Smooth muscle cell (in vitro differentiated cells): ENCODE measurements at regions not wholly inside any gene's neighbourhood (a gene's known extent, or its start where the extent isn't known, plus 50 kb on each side); places are given as distances from the start of the nearest gene placed in this dataset.

Experiments
- DNase-seq: peaks from one replicate; lab custom pipeline; 2025; ENCODE audit not compliant: unreplicated experiment; lab: John Stamatoyannopoulos, UW
- H2AFZ ChIP-seq: fragments of 200-600 bp; sonication (generic); 2 replicates; pipeline ENCODE4 v1.6.0; 2016; ENCODE audit warnings: antibody characterized with exemption, low read depth, mild to moderate bottlenecking
- H3F3A ChIP-seq: fragments of 200-600 bp; sonication (generic); 2 replicates; pipeline ENCODE4 v1.6.0; 2017; ENCODE audit warnings: antibody characterized with exemption, low read depth
- H3K27ac ChIP-seq: fragments of 200-600 bp; sonication (generic); 2 replicates; pipeline ENCODE4 v1.5.1; 2016; ENCODE audit warnings: low read depth, mild to moderate bottlenecking
- H3K27me3 ChIP-seq: fragments of 200-600 bp; sonication (generic); 2 replicates; pipeline ENCODE4 v1.6.1; 2016; ENCODE audit warnings: low read depth, mild to moderate bottlenecking
- H3K36me3 ChIP-seq: fragments of 200-600 bp; sonication (generic); 2 replicates; pipeline ENCODE4 v1.5.1; 2016; ENCODE audit warnings: low read depth
- H3K4me1 ChIP-seq: fragments of 200-600 bp; sonication (generic); 2 replicates; pipeline ENCODE4 v1.5.1; 2016; ENCODE audit warnings: low read depth
- H3K4me2 ChIP-seq: fragments of 200-600 bp; sonication (generic); 2 replicates; pipeline ENCODE4 v1.6.0; 2016; ENCODE audit warnings: mild to moderate bottlenecking
- H3K4me3 ChIP-seq: fragments of 200-600 bp; sonication (generic); 2 replicates; pipeline ENCODE4 v1.5.1; 2016; ENCODE audit warnings: mild to moderate bottlenecking
- H3K79me2 ChIP-seq: fragments of 200-600 bp; sonication (generic); 2 replicates; pipeline ENCODE4 v1.6.0; 2016; ENCODE audit warnings: low read depth, mild to moderate bottlenecking
- H3K9ac ChIP-seq: fragments of 200-600 bp; sonication (generic); 2 replicates; pipeline ENCODE4 v1.6.0; 2016; ENCODE audit warnings: low read depth
- H3K9me3 ChIP-seq: fragments of 200-600 bp; sonication (generic); replicated peaks from 2 replicates; pipeline ENCODE4 v1.5.1; 2016; ENCODE audit warnings: low read depth
- H4K20me1 ChIP-seq: fragments of 200-600 bp; sonication (generic); 2 replicates; pipeline ENCODE4 v1.6.0; 2016; ENCODE audit warnings: low read depth
- WGBS: methylation state at CpG from one replicate; pipeline ENCODE4 v1.1.7; 2016; ENCODE audit warnings: low lambda C conversion rate; 5-methylcytosine and 5-hydroxymethylcytosine counted together
- TF ChIP-seq, protein P1 (sequence below): fragments of 200-600 bp; sonication (generic); IDR thresholded peaks from 2 replicates; pipeline ENCODE4 v1.5.1; 2017; ENCODE audit warnings: borderline replicate concordance, mild to moderate bottlenecking, antibody characterized with exemption; ENCODE audit not compliant: insufficient read depth, poor library complexity, severe bottlenecking

GRCh38 chrX:99494668-99495067 lies 915.4 kb downstream of the PCDH19 start:
- DNase-seq: no peak
- TF ChIP-seq, protein P1, sequence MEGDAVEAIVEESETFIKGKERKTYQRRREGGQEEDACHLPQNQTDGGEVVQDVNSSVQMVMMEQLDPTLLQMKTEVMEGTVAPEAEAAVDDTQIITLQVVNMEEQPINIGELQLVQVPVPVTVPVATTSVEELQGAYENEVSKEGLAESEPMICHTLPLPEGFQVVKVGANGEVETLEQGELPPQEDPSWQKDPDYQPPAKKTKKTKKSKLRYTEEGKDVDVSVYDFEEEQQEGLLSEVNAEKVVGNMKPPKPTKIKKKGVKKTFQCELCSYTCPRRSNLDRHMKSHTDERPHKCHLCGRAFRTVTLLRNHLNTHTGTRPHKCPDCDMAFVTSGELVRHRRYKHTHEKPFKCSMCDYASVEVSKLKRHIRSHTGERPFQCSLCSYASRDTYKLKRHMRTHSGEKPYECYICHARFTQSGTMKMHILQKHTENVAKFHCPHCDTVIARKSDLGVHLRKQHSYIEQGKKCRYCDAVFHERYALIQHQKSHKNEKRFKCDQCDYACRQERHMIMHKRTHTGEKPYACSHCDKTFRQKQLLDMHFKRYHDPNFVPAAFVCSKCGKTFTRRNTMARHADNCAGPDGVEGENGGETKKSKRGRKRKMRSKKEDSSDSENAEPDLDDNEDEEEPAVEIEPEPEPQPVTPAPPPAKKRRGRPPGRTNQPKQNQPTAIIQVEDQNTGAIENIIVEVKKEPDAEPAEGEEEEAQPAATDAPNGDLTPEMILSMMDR: no peak
- H3K9ac ChIP-seq: no peak overlapping the region
- peaks cover 6% of the 10 kb centered on the region for H3K9me3 ChIP-seq
- no peaks in the 10 kb centered on the region for H3K4me1 ChIP-seq
- H3K36me3 ChIP-seq: no peaks in the 10 kb centered on the region
- no peak overlapping the region for H2AFZ ChIP-seq
- no peaks in the 10 kb centered on the region for H3F3A ChIP-seq
- H4K20me1 ChIP-seq: no peaks in the 10 kb centered on the region
- no peak overlapping the region for H3K27ac ChIP-seq
- H3K79me2 ChIP-seq: no peaks in the 10 kb centered on the region
- H3K4me3 ChIP-seq: no peak overlapping the region
- WGBS: 79% methylated on average over 2 of the region's 2 CpGs
- H3K4me2 ChIP-seq: no peak overlapping the region
- no peaks in the 10 kb centered on the region for H3K27me3 ChIP-seq

DNA sequence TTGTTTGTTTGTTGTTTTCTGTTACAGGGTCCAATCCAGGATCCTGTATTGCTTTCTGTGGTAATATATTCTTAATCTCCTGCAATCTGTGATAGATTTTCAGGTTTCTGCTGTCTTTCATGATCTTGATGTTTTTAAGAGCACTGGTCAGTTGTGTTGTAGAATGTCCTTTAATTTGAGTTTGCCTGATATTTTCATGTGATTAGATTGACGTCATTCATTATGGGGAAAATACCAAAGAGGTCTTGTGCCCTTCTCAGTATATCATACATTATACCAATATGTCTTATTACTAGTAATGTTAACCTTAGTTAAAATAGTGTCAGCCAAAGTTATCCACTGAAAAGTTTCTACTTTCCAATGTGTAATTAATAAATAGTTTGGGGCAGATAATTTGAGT lies 929.3 kb downstream of the PCDH19 start:
- H4K20me1 ChIP-seq: no peaks in the 10 kb centered on the region
- no peaks in the 10 kb centered on the region for H3F3A ChIP-seq
- no peaks in the 10 kb centered on the region for H3K27me3 ChIP-seq
- H3K9me3 ChIP-seq: no peaks in the 10 kb centered on the region
- H3K4me3 ChIP-seq: no peak overlapping the region
- no peak overlapping the region for H2AFZ ChIP-seq
- TF ChIP-seq, protein P1: no peak
- H3K4me1 ChIP-seq: no peaks in the 10 kb centered on the region
- no peak overlapping the region for H3K4me2 ChIP-seq
- H3K27ac ChIP-seq: no peak overlapping the region
- no peaks in the 10 kb centered on the region for H3K79me2 ChIP-seq
- H3K9ac ChIP-seq: no peak overlapping the region
- WGBS: 66% methylated on average over 1 of the region's 1 CpG
- H3K36me3 ChIP-seq: no peaks in the 10 kb centered on the region
- no peak for DNase-seq

- DNase-seq: no peak
These were observed 940.6 kb downstream of the PCDH19 start for GRCh38 chrX:99469439-99469838.

DNA sequence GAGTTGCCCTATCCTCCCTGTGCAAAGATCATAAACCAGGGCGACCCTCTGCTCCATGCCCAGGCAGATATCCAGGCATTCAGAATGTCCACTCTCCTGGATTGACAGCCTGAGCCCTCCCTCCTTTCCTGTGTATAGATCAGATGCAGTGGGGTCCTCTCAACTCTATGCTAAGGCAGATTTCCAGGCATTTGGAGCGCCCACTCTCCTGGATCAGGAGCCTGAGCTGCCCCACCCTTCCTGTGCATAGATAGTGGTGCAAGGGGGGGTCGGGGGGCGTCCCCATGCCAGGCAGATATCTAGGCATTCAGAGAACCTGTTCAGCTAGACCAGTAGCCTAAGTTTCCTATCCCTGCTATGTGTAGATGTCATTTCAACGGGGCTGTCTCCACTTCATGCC lies 941.1 kb downstream of the PCDH19 start:
- whole genome bisulfite sequencing: 56% methylated on average over 5 of the region's 5 CpGs
- DNase-seq: no peak
- H3K9ac ChIP-seq: no peak overlapping the region
- H3F3A ChIP-seq: no peaks in the 10 kb centered on the region
- H4K20me1 ChIP-seq: no peaks in the 10 kb centered on the region
- no peaks in the 10 kb centered on the region for H3K36me3 ChIP-seq
- H3K4me3 ChIP-seq: no peak overlapping the region
- H2AFZ ChIP-seq: no peak overlapping the region
- H3K27ac ChIP-seq: no peak overlapping the region
- no peak overlapping the region for H3K4me2 ChIP-seq
- H3K4me1 ChIP-seq: no peaks in the 10 kb centered on the region
- no peaks in the 10 kb centered on the region for H3K79me2 ChIP-seq
- H3K27me3 ChIP-seq: no peaks in the 10 kb centered on the region
- no peaks in the 10 kb centered on the region for H3K9me3 ChIP-seq
- TF ChIP-seq, protein P1: no peak

More at GRCh38 chrX:99469439-99469838, 940.6 kb downstream of the PCDH19 start:
- Histone ChIP-seq H3K9ac (no peak overlapping the region), H3K27me3 (no peaks in the 10 kb centered on the region), H3K79me2 (no peaks in the 10 kb centered on the region), H3K4me3 (no peak overlapping the region), H4K20me1 (no peaks in the 10 kb centered on the region), H3K4me2 (no peak overlapping the region), H3K9me3 (no peaks in the 10 kb centered on the region), H2AFZ (no peak overlapping the region), H3K27ac (no peak overlapping the region), H3F3A (no peaks in the 10 kb centered on the region), H3K4me1 (no peaks in the 10 kb centered on the region), H3K36me3 (no peaks in the 10 kb centered on the region)
- TF ChIP-seq, protein P1: no peak
- 76% methylated on average over 3 of the region's 3 CpGs for WGBS
